ENCODE measurements at regions not wholly inside any gene's neighbourhood (a gene's known extent, or its start where the extent isn't known, plus 50 kb on each side); places are given as distances from the start of the nearest gene placed in this dataset.

- no peak for DNase-seq
- Histone ChIP-seq H3K4me1 (ENCODE audit: control insufficient read depth, insufficient read depth, low read length) (no peaks in the 10 kb centered on the region), H3K27me3 (ENCODE audit: control insufficient read depth, insufficient read depth) (no peaks in the 10 kb centered on the region), H3K9me3 (ENCODE audit: control insufficient read depth, low read length) (no peaks in the 10 kb centered on the region), H3K27ac (ENCODE audit: low read length) (no peak overlapping the region), H3K4me3 (ENCODE audit: low read length) (no peak overlapping the region)
- ATAC-seq: no peak
- WGBS: 83% methylated on average over 2 of the region's 2 CpGs
- intact Hi-C loops (cut with DNase I): no loop called here
Observed at GRCh38 chr1:191974004-191974403, 184.3 kb upstream of the RGS18 start.

- Histone ChIP-seq H3K4me3 (ENCODE audit: low read length) (no peak overlapping the region), H3K27ac (ENCODE audit: low read length) (no peak overlapping the region), H3K27me3 (ENCODE audit: control insufficient read depth, insufficient read depth) (no peaks in the 10 kb centered on the region), H3K9me3 (ENCODE audit: control insufficient read depth, low read length) (no peaks in the 10 kb centered on the region), H3K4me1 (ENCODE audit: control insufficient read depth, insufficient read depth, low read length) (no peaks in the 10 kb centered on the region)
- intact Hi-C loops (cut with DNase I): no loop called here
- ATAC-seq (no peak), DNase-seq (no peak)
- 85% methylated on average over 1 of the region's 1 CpG for WGBS
Observed at GRCh38 chr1:191977874-191978506, 180.3 kb upstream of the RGS18 start.

- intact Hi-C loops (cut with DNase I): no loop called here
- H3K27me3 ChIP-seq (ENCODE audit: control insufficient read depth, insufficient read depth): no peaks in the 10 kb centered on the region
- H3K4me1 ChIP-seq (ENCODE audit: control insufficient read depth, insufficient read depth, low read length): no peaks in the 10 kb centered on the region
- no peaks in the 10 kb centered on the region for H3K9me3 ChIP-seq (ENCODE audit: control insufficient read depth, low read length)
- DNase-seq: no peak
- ATAC-seq: no peak
- 65% methylated on average over 6 of the region's 6 CpGs for WGBS
- H3K4me3 ChIP-seq (ENCODE audit: low read length): no peak overlapping the region
- no peak overlapping the region for H3K27ac ChIP-seq (ENCODE audit: low read length)
Observed at GRCh38 chr1:191984856-191985255, 173.4 kb upstream of the RGS18 start.

GRCh38 chr1:191992118-191992517 lies 166.1 kb upstream of the RGS18 start:
- Histone ChIP-seq H3K4me1 (ENCODE audit: control insufficient read depth, insufficient read depth, low read length) (no peaks in the 10 kb centered on the region), H3K27ac (ENCODE audit: low read length) (no peak overlapping the region), H3K9me3 (ENCODE audit: control insufficient read depth, low read length) (no peaks in the 10 kb centered on the region), H3K27me3 (ENCODE audit: control insufficient read depth, insufficient read depth) (no peaks in the 10 kb centered on the region), H3K4me3 (ENCODE audit: low read length) (no peak overlapping the region)
- ATAC-seq (no peak), DNase-seq (no peak)
- intact Hi-C loops (cut with DNase I): loop anchor here in 1 of 4 donors (10.0 kb wide), 1 partner anchor 313 kb away; no protein-coding TSS in a partner anchor

GRCh38 chr1:191993549-191993948 lies 164.7 kb upstream of the RGS18 start:
- Histone ChIP-seq H3K4me1 (ENCODE audit: control insufficient read depth, insufficient read depth, low read length) (no peaks in the 10 kb centered on the region), H3K27ac (ENCODE audit: low read length) (no peak overlapping the region), H3K27me3 (ENCODE audit: control insufficient read depth, insufficient read depth) (no peaks in the 10 kb centered on the region), H3K9me3 (ENCODE audit: control insufficient read depth, low read length) (no peaks in the 10 kb centered on the region), H3K4me3 (ENCODE audit: low read length) (no peak overlapping the region)
- 52% methylated on average over 2 of the region's 2 CpGs for WGBS
- DNase-seq (no peak), ATAC-seq (no peak)
- intact Hi-C loops (cut with DNase I): loop anchor here in 1 of 4 donors (10.0 kb wide), 1 partner anchor 311 kb away; no protein-coding TSS in a partner anchor

- ATAC-seq: no peak
- DNase-seq: no peak
- no peak overlapping the region for H3K27ac ChIP-seq (ENCODE audit: low read length)
- H3K27me3 ChIP-seq (ENCODE audit: control insufficient read depth, insufficient read depth): no peaks in the 10 kb centered on the region
- H3K4me1 ChIP-seq (ENCODE audit: control insufficient read depth, insufficient read depth, low read length): no peaks in the 10 kb centered on the region
- 91% methylated on average over 3 of the region's 3 CpGs for WGBS
- no peak overlapping the region for H3K4me3 ChIP-seq (ENCODE audit: low read length)
- intact Hi-C loops (cut with DNase I): no loop called here
- H3K9me3 ChIP-seq (ENCODE audit: control insufficient read depth, low read length): no peaks in the 10 kb centered on the region
Observed at GRCh38 chr1:192002063-192002462, 156.2 kb upstream of the RGS18 start.

- ATAC-seq: no peak
- intact Hi-C loops (cut with DNase I): no loop called here
- Histone ChIP-seq H3K4me1 (ENCODE audit: control insufficient read depth, insufficient read depth, low read length) (no peaks in the 10 kb centered on the region), H3K27me3 (ENCODE audit: control insufficient read depth, insufficient read depth) (no peaks in the 10 kb centered on the region), H3K4me3 (ENCODE audit: low read length) (no peak overlapping the region), H3K27ac (ENCODE audit: low read length) (no peak overlapping the region), H3K9me3 (ENCODE audit: control insufficient read depth, low read length) (no peaks in the 10 kb centered on the region)
- 92% methylated on average over 5 of the region's 5 CpGs for WGBS
- no peak for DNase-seq
Observed at GRCh38 chr1:192003295-192004077, 154.8 kb upstream of the RGS18 start.

GRCh38 chr1:192005976-192006375 lies 152.3 kb upstream of the RGS18 start:
- ATAC-seq: no peak
- H3K9me3 ChIP-seq (ENCODE audit: control insufficient read depth, low read length): no peaks in the 10 kb centered on the region
- intact Hi-C loops (cut with DNase I): no loop called here
- no peak overlapping the region for H3K4me3 ChIP-seq (ENCODE audit: low read length)
- no peaks in the 10 kb centered on the region for H3K4me1 ChIP-seq (ENCODE audit: control insufficient read depth, insufficient read depth, low read length)
- 81% methylated on average over 3 of the region's 3 CpGs for WGBS
- DNase-seq: no peak
- no peak overlapping the region for H3K27ac ChIP-seq (ENCODE audit: low read length)
- no peaks in the 10 kb centered on the region for H3K27me3 ChIP-seq (ENCODE audit: control insufficient read depth, insufficient read depth)

- H3K27ac ChIP-seq (ENCODE audit: low read length): no peak overlapping the region
- intact Hi-C loops (cut with DNase I): no loop called here
- no peaks in the 10 kb centered on the region for H3K4me1 ChIP-seq (ENCODE audit: control insufficient read depth, insufficient read depth, low read length)
- DNase-seq (no peak), ATAC-seq (no peak)
- no peak overlapping the region for H3K4me3 ChIP-seq (ENCODE audit: low read length)
- no peaks in the 10 kb centered on the region for H3K9me3 ChIP-seq (ENCODE audit: control insufficient read depth, low read length)
- no peaks in the 10 kb centered on the region for H3K27me3 ChIP-seq (ENCODE audit: control insufficient read depth, insufficient read depth)
- WGBS: 55% methylated on average over 1 of the region's 1 CpG
Observed at GRCh38 chr1:192008281-192008825, 149.9 kb upstream of the RGS18 start.

- Histone ChIP-seq H3K9me3 (ENCODE audit: control insufficient read depth, low read length) (no peaks in the 10 kb centered on the region), H3K4me3 (ENCODE audit: low read length) (no peak overlapping the region), H3K27me3 (ENCODE audit: control insufficient read depth, insufficient read depth) (no peaks in the 10 kb centered on the region), H3K27ac (ENCODE audit: low read length) (no peak overlapping the region), H3K4me1 (ENCODE audit: control insufficient read depth, insufficient read depth, low read length) (no peaks in the 10 kb centered on the region)
- ATAC-seq: no peak
- intact Hi-C loops (cut with DNase I): no loop called here
- no peak for DNase-seq
- 92% methylated on average over 1 of the region's 1 CpG for WGBS
Observed at GRCh38 chr1:192010406-192010805, 147.9 kb upstream of the RGS18 start.

GRCh38 chr1:192011525-192011924 lies 146.7 kb upstream of the RGS18 start:
- DNase-seq (peak in 1 of 3 donors; percentile 28), ATAC-seq (no peak)
- H3K9me3 ChIP-seq (ENCODE audit: control insufficient read depth, low read length): no peaks in the 10 kb centered on the region
- intact Hi-C loops (cut with DNase I): no loop called here
- no peak overlapping the region for H3K4me3 ChIP-seq (ENCODE audit: low read length)
- no peaks in the 10 kb centered on the region for H3K4me1 ChIP-seq (ENCODE audit: control insufficient read depth, insufficient read depth, low read length)
- WGBS: 95% methylated on average over 11 of the region's 11 CpGs
- H3K27me3 ChIP-seq (ENCODE audit: control insufficient read depth, insufficient read depth): no peaks in the 10 kb centered on the region
- H3K27ac ChIP-seq (ENCODE audit: low read length): no peak overlapping the region

All from right cardiac atrium (tissue), 5 donors.